OCI-LY1 (cell line): ENCODE measurements at regions not wholly inside any gene's neighbourhood (a gene's known extent, or its start where the extent isn't known, plus 50 kb on each side); places are given as distances from the start of the nearest gene placed in this dataset.

ENCODE experiments used
- EZH2 ChIP-seq: fragments of 200-600 bp; sonication (generic), shearing (Covaris generic); IDR thresholded peaks from 2 replicates; pipeline ENCODE4 v1.8.0; 2017; ENCODE audit warnings: borderline replicate concordance, mixed run types, mild to moderate bottlenecking, antibody characterized with exemption, low read length, moderate library complexity, mixed read lengths
- TF ChIP-seq, protein P1 (sequence below): fragments of 200-600 bp; sonication (generic), shearing (Covaris generic); IDR thresholded peaks from 2 replicates; pipeline ENCODE4 v1.5.1; 2017; ENCODE audit warnings: mild to moderate bottlenecking, antibody characterized with exemption, low read length, moderate library complexity, mixed read lengths

DNA sequence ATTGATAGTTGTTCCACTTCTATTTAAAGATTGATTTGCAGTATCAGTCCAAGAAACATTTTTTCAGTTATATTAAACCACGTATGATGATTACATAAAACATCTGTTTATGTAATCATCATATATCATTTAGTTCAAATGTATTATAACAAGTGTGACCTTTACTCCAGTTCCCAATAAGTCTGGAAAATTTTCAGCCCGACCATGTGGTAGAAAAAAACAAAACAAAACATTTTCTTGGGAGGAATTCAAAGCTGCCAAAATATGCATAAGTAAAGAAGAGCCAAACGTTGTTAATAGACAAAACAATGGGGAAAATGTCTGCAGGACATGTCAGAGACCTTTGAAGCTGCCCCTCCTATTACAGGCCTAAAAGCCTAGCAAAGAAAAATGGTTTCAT lies 709.1 kb downstream of the FAT4 start:
- TF ChIP-seq, protein P1, sequence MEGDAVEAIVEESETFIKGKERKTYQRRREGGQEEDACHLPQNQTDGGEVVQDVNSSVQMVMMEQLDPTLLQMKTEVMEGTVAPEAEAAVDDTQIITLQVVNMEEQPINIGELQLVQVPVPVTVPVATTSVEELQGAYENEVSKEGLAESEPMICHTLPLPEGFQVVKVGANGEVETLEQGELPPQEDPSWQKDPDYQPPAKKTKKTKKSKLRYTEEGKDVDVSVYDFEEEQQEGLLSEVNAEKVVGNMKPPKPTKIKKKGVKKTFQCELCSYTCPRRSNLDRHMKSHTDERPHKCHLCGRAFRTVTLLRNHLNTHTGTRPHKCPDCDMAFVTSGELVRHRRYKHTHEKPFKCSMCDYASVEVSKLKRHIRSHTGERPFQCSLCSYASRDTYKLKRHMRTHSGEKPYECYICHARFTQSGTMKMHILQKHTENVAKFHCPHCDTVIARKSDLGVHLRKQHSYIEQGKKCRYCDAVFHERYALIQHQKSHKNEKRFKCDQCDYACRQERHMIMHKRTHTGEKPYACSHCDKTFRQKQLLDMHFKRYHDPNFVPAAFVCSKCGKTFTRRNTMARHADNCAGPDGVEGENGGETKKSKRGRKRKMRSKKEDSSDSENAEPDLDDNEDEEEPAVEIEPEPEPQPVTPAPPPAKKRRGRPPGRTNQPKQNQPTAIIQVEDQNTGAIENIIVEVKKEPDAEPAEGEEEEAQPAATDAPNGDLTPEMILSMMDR: no peak
- no peak for TF ChIP-seq EZH2
